SU-DHL-6 (cell line): ENCODE measurements at regions not wholly inside any gene's neighbourhood (a gene's known extent, or its start where the extent isn't known, plus 50 kb on each side); places are given as distances from the start of the nearest gene placed in this dataset.

ENCODE experiments used
- EZH2phosphoT487 ChIP-seq: fragments of 200-600 bp; sonication (generic), shearing (Covaris generic); conservative IDR thresholded peaks from 2 replicates; pipeline ENCODE4 v1.6.1; 2018; ENCODE audit warnings: mild to moderate bottlenecking, antibody characterized with exemption, low read length, moderate library complexity, mixed read lengths
- TF ChIP-seq, protein P1 (sequence below): fragments of 200-600 bp; sonication (generic); IDR thresholded peaks from one replicate; pipeline ENCODE4 v1.5.1; 2017; ENCODE audit warnings: antibody characterized with exemption, mild to moderate bottlenecking, low read length, moderate library complexity; ENCODE audit not compliant: insufficient read depth, poor library complexity, severe bottlenecking

DNA sequence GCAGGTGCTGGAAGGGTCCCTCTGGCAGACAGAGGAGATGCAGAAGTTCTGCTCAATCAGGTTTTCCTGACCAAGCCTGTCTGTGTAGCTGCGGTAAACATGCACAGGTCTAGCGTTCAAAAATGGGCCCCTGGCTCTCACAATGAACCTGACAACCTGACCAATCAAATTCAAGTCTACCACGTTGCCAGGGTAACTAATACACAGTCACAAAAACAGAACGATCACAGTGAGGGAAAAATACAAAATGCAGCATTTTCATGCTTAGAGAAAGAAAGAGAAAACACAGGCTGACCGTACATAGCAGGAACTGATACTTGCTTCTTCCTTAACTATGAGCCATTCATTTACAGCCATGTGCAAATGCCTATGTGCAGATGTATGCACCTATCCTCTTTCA is 353.1 kb upstream of the TSHZ2 start:
- no peak for TF ChIP-seq EZH2phosphoT487
- TF ChIP-seq, protein P1, sequence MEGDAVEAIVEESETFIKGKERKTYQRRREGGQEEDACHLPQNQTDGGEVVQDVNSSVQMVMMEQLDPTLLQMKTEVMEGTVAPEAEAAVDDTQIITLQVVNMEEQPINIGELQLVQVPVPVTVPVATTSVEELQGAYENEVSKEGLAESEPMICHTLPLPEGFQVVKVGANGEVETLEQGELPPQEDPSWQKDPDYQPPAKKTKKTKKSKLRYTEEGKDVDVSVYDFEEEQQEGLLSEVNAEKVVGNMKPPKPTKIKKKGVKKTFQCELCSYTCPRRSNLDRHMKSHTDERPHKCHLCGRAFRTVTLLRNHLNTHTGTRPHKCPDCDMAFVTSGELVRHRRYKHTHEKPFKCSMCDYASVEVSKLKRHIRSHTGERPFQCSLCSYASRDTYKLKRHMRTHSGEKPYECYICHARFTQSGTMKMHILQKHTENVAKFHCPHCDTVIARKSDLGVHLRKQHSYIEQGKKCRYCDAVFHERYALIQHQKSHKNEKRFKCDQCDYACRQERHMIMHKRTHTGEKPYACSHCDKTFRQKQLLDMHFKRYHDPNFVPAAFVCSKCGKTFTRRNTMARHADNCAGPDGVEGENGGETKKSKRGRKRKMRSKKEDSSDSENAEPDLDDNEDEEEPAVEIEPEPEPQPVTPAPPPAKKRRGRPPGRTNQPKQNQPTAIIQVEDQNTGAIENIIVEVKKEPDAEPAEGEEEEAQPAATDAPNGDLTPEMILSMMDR = no peak
